ENCODE measurements at regions not wholly inside any gene's neighbourhood (a gene's known extent, or its start where the extent isn't known, plus 50 kb on each side); places are given as distances from the start of the nearest gene placed in this dataset.

- TF ChIP-seq, protein P1, sequence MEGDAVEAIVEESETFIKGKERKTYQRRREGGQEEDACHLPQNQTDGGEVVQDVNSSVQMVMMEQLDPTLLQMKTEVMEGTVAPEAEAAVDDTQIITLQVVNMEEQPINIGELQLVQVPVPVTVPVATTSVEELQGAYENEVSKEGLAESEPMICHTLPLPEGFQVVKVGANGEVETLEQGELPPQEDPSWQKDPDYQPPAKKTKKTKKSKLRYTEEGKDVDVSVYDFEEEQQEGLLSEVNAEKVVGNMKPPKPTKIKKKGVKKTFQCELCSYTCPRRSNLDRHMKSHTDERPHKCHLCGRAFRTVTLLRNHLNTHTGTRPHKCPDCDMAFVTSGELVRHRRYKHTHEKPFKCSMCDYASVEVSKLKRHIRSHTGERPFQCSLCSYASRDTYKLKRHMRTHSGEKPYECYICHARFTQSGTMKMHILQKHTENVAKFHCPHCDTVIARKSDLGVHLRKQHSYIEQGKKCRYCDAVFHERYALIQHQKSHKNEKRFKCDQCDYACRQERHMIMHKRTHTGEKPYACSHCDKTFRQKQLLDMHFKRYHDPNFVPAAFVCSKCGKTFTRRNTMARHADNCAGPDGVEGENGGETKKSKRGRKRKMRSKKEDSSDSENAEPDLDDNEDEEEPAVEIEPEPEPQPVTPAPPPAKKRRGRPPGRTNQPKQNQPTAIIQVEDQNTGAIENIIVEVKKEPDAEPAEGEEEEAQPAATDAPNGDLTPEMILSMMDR (IDR thresholded peaks at IDR 0.05): no peak
- intact Hi-C loops (cut with DNase I; ENCODE audit: low total_unique reads): no loop called here
- Histone ChIP-seq H3K27me3 (peaks cover 0 to 10% of the 10 kb centered on the region in 2 donors), H3K4me1 (peaks cover 0 to 47% (median 30%) of the 10 kb centered on the region in 4 donors), H3K4me3 (no peak overlapping the region), H3K36me3 (no peaks in the 10 kb centered on the region), H3K27ac (peak overlapping the region; percentile 43 to 61), H3K9me3 (no peaks in the 10 kb centered on the region)
- no peak for DNase-seq
These were observed 75.0 kb upstream of the SPATA12 start for GRCh38 chr3:56985460-56985859.

DNA sequence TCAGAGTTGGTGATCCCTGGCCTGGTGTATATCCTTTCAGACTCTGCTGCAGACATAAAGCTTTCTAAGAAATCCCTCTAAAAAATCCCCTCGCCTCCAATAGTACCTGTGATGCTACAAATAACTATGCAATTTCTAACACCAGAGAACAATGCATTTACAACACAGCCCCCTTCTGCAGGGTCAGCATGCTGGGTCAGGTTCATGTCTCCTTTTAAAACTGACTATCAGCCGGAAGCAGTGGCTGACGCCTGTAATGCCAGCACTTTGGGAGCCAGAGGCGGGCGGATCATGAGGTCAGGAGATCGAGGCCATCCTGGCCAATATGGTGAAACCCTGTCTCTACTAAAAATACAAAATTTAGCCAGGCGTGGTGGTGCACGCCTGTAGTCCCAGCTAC, 77.0 kb upstream of the SPATA12 start:
- no peak for DNase-seq
- intact Hi-C loops (cut with DNase I; ENCODE audit: low total_unique reads): no loop called here
- TF ChIP-seq, protein P1 (IDR thresholded peaks at IDR 0.05): no peak

DNA sequence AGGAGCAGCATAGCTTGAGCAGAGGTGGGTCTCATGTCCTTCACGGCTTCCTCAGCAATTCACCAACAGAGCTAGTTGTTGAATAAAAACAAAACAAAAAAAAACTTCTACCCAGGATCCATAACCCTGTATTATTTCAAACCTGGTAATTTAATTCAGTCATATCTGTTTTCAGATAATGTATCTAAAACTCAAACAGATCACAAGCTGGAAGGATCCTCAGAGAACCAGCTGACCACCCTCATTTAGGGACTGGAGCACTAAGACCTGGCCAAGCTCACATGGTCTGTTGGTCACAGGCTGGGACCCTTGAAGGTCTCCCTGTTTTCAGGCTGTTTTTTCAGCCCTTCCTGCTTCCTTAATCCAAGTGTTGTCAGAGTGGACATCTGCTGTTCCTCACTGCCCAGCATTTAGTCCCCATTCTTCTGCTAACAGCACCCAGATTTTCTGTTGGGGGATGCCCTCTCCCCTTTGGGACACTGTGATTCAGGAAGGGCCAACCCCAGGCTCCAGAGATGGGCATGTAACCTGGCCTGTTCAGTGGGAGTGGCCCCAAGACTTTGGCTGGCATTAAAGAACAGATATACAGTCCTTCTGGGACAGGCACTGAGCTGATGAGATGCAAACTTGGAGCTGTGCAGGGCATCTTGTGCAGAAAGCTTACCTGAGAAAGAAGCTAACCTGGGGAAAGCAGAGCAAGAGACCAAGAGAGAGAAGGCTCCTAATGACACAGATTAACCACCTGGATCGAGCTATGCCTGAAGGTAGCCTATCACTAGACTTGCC, 78.8 kb upstream of the SPATA12 start:
- Histone ChIP-seq H3K4me1 (peaks cover 0 to 39% (median 23%) of the 10 kb centered on the region in 4 donors), H3K27ac (peak overlapping the region in 1 of 2 donors; percentile 14), H3K36me3 (no peaks in the 10 kb centered on the region), H3K4me3 (no peak overlapping the region), H3K27me3 (no peaks in the 10 kb centered on the region), H3K9me3 (no peaks in the 10 kb centered on the region)
- DNase-seq: no peak
- intact Hi-C loops (cut with DNase I; ENCODE audit: low total_unique reads): no loop called here
- TF ChIP-seq, protein P1 (IDR thresholded peaks at IDR 0.05): no peak

More for the DNA sequence above, 77.0 kb upstream of the SPATA12 start:
- Histone ChIP-seq H3K27ac (no peak overlapping the region), H3K4me1 (peaks cover 0 to 42% (median 27%) of the 10 kb centered on the region in 4 donors), H3K36me3 (no peaks in the 10 kb centered on the region), H3K9me3 (no peaks in the 10 kb centered on the region), H3K27me3 (no peaks in the 10 kb centered on the region), H3K4me3 (no peak overlapping the region)

- peak; percentile 83 to 84 for DNase-seq
- no peaks in the 10 kb centered on the region for H3K36me3 ChIP-seq
- peak overlapping the region in 1 of 2 donors; percentile 14 for H3K27ac ChIP-seq
- H3K4me3 ChIP-seq: no peak overlapping the region
- TF ChIP-seq, protein P1 (IDR thresholded peaks at IDR 0.05): no peak
- intact Hi-C loops (cut with DNase I; ENCODE audit: low total_unique reads): no loop called here
- no peaks in the 10 kb centered on the region for H3K9me3 ChIP-seq
- H3K4me1 ChIP-seq: peaks cover 0 to 34% (median 22%) of the 10 kb centered on the region in 4 donors
- H3K27me3 ChIP-seq: no peaks in the 10 kb centered on the region
These were observed 79.6 kb upstream of the SPATA12 start for GRCh38 chr3:56980798-56981390.

DNA sequence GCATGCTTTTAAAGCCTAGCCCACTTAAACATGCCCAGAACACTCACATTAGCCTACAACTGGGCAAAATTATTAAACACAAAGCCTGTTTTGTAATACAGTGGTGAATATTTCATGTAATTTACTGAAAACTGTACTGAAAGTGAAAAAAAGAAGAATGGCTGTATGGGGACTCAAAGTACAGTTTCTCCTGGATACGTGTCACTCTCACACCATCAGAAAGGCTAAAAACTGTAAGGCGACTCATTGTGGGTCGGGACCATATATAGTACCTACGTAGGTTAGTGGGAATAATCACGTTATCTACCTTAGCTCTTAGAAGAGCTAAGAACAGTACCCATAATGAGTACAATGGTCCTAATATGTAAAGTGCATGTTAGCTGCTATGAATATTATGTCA, 80.2 kb upstream of the SPATA12 start:
- Histone ChIP-seq H3K9me3 (no peaks in the 10 kb centered on the region), H3K27ac (no peak overlapping the region), H3K27me3 (no peaks in the 10 kb centered on the region), H3K36me3 (no peaks in the 10 kb centered on the region), H3K4me3 (no peak overlapping the region), H3K4me1 (peaks cover 0 to 28% (median 16%) of the 10 kb centered on the region in 4 donors)
- TF ChIP-seq, protein P1 (IDR thresholded peaks at IDR 0.05): no peak
- intact Hi-C loops (cut with DNase I; ENCODE audit: low total_unique reads): no loop called here
- no peak for DNase-seq
